Lung microvascular endothelial cell (primary cell): ENCODE measurements at regions not wholly inside any gene's neighbourhood (a gene's known extent, or its start where the extent isn't known, plus 50 kb on each side); places are given as distances from the start of the nearest gene placed in this dataset.

Source experiments
- DNase-seq, 2 donors: peaks; one replicate each; pipeline versions ENCODE4 v3.0.0 to v3.0.0-alpha.2; 2010; ENCODE audit warnings: low read depth in 2 of 2

DNA sequence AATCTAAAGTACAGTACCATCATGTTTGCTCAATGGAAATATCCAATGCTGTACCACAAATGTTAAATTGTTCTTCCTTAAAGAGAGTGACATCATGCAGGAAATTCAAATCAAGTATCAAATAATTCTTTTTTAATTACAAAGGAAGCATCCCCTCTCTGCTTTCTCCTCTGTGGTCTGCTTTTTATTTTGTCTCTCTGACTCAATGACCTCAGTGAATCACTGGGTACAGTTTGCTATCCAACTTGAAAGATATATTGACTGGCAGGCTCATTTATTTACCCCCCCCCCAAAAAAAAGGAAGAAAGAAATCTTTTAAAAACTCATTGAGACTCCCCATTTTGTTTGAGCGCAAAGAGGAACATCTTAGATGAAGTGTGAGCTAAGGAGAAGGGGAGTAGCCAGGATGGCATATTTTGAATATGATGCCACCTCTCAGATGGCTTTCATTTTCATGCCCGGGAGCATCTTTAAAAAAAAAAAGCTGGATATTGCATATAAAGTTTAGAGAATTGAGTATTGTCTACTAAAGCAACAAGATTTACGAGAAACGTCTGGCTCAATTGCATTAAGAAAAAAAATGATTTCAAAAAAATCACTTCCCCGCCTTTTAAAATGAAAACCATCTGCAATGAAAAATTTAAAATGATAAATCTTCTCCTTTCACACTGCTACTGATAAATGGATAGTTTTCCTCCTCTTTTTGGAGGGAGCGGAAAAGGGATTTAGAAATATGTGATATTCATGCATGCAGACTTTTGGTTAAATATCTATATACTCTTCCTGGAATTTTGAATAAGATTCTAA, 307.1 kb upstream of the DPH6 start:
- DNase-seq: no peak

DNA sequence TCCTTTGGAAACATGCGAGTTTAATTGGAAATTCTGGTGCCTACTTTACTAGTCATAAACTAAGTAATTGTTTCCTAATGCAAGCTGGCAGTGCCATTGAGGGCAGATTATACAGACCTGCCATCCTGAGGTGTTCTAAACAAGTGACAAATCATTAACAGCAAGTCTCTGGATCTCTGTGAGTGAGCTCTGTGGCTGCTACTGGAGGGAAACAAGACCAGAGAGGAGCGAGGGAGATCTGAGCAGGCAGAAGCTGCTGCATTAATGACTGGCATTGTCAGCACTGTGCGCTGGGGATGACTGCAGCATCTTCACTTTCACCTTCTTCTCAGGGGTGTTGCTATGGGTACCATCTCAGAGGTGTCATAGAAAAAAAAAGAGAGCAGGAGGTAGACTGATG, 308.4 kb upstream of the DPH6 start:
- DNase-seq: no peak

DNA sequence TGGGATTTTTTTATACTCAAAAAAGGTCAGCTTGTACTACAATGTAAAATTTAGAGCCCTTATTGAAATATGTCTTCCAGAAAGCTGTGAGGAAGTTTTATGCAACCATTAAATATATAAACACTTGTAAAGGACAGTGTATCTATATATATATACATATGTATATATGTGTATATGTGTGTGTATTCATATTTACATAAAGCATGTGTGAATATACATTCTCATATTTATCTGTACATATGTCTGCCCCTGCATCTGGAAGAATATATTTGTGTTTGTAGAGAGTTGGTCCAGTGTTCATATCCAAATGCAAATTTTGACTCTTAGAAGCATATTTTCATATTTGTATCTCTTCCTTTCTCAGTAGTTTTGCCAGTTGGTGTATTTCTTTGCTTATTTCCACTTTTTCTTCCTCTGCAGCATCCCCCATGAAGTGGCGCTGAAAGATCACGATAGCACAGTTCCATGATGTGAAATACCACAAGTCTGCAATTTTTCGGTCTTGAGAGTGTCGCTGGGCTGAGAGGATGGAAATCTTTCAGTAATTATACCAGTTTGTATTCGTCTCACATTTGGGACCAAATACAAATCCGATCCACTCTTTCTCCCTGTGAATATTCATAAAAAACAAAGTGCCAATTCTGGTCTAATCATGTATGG, 311.7 kb upstream of the DPH6 start:
- no peak for DNase-seq

DNA sequence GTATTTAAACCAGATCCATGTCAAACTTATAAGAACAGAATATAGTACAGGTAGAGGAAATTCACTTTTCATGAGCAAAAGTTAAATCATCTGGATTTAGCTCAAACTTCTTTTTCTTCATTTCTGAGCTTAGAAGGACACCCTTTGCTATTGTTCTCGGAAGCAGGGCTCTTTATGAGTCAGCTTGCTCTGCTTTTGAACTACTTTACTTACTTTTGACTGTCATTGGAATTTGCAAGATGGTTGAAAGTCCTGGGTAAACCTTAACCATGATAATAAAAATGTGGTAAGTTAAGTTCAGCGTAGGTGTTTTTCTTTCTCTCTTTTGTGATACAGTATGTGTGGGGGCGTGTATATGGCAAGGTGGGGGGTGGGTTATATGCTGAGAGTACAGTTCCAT, 312.7 kb upstream of the DPH6 start:
- peak in 1 of 2 donors; percentile 44 for DNase-seq

DNA sequence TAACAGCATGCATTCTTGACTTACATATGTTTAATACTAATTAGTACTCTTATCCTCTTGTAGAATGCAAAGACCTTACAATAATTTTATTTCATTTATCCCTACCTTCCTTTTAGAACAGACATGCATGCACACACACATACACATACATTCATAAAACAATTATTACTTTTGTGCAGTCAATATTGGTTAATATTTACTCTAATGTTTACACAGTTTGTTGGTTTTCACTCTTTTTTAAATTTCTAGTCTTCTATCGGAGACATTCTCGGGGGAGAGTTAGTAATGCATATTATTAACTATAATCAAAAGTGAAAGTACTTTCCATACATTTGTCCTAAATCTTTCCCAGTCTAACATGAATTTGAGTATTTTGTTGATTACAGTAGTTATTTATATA, 317.7 kb upstream of the DPH6 start:
- DNase-seq: no peak

DNA sequence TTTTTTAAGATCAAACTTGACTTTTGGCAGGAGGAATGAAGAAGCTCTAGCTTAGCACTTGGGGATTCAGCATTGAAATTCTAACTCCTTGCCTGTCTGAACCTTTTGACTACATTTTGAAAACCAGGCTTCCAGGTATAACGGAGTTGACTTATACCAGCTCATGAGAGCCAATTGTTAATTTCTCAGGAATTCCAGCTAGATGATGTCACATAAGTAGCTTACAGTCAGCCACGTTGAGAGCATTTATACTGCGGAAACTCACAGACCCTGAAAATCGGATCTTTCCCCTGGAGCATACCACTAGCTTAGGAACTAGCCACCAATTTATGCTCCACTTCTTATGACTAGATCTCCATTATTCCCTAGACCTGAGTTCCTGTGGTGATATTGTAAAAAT, 321.4 kb upstream of the DPH6 start:
- no peak for DNase-seq

DNA sequence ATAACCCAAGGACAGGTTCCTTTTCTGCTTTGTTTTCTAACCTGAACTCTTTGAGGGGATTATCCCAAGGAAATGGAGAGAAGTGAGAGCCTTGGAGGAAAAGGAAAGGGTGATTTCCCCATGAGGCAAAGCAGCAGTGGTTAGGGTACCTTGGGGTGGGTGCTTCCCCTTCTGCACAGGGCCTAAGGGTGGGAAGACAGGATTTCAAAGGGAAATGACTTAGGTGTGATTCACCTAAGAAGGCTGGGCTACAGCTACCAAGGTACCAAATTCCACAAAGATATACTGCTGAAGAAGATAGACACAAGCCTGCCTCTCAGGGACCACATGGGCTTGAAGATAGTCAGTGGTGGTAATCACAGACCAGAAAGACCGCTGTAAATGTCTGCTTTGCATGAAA, 325.3 kb upstream of the DPH6 start:
- DNase-seq: no peak

DNA sequence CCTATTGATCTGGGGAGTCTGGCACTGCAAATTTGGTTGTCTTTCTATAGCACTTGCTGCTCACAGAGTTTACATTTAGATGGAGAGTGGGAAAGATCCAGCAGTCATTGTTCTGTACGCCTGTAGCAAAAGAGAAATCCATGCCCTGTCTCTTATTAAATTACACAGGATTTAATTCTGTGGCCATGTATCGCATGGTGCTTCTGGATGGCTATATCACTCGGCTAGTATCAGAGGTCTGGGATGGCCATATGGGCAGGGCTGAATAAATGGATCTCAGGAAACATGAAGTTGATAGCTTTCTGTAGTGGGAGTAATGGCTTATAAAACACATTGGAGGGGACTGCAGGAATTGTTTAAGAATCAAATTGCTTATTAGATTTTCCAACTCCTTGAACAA, 325.8 kb upstream of the DPH6 start:
- no peak for DNase-seq

DNA sequence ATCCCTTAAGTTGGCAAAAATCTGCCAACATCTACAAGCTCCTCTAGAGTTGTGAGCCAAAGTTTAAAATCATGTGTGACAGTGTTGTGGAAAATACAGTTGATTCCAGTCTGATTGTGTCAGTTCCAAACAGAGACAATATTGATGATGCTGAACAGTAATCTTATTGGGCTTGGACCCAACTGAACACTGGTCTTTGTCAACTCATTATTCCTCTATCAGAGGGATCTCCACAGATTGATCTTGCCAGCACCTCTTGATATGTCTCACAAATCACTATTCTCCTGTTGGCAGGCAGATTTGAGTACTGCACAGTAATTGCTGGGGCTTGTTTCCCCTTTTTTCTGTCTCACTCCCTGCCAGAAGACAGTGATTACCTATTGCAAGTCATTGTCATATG, 326.6 kb upstream of the DPH6 start:
- DNase-seq: no peak

DNA sequence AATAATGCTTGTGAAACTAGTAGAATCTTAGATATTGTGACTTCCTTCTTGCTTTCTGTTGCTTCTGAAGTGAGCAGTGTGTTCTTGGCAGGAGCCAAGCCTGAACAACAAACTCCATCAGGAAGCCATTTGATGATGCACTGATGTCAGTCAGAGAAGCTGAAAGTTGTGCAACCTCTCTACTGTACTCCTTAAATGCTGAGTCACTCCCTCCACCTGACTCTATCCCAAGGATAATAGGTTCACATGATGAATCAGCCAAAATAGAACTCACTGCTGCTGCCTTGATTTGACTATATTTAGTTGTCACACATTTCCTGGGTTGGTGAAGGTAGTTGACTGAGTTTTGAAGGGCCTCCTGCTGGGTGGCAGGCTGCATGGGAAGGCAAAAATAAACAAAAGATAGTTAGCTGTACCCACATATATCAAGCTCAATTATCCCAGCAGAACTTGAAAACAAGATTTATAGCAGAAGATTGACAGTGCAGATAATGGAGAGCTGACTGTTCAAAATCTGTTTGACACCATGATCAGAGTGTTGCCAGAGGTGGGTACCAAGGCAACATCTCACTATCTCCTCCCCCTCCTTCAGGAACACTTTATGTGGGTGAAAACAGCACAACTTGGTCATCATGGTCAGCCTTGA, 328.4 kb upstream of the DPH6 start:
- peak; percentile 50 to 93 for DNase-seq

DNA sequence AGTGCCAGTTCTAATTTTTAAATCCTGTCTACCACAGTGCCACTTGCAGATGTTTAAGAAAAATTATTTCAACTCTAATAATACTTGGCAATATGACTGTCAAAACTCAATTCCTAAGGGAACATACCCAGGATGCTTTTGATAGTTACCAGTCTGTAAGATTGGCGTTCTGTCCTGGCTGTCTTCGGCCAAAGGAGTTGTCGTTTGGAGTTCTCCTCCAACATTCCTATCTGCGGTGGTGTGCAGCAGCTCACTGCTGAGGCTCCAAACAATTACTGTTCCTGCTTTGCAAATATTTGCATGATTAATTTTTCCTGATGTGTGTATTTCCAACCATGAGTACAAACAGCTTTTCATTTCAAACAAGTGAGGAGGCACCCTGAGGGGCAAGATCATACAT, 330.8 kb upstream of the DPH6 start:
- no peak for DNase-seq

DNA sequence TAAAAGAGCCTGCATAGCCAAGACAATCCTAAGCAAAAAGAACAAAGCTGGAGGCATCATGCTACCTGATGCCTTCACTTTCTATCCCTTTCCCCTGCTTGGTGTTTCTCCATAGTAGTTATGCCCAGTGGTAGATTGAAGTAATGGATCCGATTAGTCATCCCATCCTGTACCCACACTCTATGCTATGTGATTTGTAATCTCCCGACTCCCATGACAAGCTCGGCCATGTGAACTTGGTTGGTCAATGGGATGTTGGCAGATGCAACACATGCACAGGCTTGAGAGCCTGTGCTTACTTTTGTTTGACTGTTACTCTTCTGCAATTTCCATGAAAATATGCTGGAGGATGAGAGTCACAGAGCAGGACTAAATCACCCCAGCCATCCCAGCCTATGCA, 334.9 kb upstream of the DPH6 start:
- no peak for DNase-seq

DNA sequence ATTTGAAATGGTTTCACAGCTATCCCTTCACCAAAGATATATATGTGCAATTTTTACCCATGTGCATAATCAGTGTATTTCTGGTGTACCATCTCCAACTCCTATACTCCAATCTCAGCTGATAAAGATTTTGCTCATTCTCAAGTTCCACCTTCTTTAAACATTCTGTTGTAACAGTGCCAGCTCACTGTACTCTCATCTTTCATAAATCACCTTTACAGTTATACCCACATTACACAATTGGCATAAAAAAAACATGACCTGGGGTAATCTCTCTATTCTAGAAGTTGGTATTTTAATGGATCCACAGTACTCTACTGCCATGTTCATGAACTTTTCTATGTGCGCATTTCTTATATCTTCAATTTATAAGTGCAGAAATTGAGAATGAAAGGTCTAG, 339.9 kb upstream of the DPH6 start:
- no peak for DNase-seq

DNA sequence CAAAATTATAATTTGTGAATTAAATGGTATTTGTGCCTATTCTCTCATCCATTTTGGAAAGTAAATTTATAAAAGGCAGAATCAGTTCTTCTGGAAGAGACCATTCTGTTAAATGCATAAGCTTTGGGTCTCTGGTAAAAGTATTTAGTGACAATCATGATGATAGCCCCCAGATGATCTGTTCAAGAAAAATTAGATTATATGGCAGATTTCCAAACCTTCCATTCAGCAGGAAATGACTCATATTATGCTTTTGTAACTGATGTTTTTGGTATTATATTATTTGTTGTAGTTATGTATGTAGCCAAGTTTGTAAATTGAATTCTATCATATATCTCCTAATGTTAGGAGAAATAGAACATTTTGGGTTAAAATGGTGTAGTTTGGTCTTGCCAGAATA, 340.8 kb upstream of the DPH6 start:
- DNase-seq: peak; percentile 65 to 70

DNA sequence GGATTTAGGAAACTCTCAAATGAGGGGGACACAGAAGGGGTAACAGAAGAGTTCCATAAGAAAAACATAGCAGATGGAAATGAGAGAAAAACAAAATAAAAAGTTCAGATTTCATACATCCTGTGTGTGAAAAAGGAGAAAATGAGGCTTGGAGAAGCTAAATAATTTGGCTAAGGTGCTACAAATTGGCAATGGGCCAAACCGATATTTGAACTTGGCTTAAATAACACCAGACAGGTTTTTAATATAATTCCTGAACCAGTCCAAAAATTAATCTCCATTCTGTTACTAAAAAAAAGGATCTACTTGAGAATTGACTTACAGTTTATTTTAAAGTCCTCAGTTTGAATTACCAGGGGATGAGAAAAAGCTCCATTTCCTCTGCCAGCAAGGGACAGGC, 342.9 kb upstream of the DPH6 start:
- DNase-seq: no peak

DNA sequence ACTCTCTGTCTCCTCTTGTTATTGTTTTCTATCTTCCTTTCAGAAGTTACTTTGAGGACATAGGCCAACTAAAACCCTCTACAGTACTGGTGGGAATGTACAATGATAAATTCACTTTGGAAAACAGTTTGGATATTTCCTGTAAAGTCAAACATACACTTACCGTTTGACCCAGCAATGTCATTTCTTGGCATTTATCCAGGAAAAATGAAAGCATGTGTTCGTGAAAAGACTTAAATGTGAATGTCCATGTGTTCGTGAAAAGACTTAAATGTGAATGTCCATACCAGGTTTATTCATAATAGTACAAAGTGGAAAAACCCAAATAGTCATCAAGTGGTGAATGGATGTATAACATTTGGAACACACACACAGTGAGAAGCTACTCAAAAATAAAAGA, 361.5 kb upstream of the DPH6 start:
- peak; percentile 72 to 94 for DNase-seq

DNA sequence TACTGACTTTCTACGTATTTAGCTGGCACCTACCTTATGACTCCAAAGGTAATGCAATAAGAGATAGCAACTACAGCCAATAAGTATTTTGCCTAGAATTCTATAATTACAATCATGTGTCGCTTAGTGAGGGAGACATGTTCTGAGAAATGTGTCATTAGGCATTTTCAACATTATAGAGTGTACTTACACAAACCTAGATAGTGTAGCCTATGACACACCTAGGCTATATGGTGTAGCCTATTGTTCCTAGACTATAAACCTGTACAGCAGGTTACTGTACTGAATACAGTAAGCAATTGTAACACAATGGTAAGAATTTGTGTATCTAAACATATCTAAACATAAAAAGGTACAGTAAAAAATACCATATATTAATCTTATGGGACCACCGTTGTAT, 363.4 kb upstream of the DPH6 start:
- DNase-seq: no peak

DNA sequence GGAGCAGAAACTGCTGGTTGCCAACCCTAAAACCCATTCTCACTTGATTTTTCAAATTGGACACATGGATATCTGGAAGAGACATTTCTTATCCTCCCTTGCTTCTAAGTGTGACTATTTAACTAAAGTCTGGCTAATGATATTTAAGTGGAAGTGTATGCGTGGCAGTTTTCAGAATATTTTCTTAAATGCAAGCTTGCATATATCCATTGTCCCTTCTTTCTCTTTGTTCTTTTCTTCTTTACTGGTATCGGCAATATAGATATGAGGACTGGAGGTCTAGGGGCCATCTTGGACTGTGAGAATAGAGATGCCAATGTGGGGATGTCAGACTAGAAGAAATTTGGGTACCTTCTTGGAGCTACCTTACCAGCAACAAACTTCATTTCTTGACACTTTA, 364.3 kb upstream of the DPH6 start:
- DNase-seq: no peak

DNA sequence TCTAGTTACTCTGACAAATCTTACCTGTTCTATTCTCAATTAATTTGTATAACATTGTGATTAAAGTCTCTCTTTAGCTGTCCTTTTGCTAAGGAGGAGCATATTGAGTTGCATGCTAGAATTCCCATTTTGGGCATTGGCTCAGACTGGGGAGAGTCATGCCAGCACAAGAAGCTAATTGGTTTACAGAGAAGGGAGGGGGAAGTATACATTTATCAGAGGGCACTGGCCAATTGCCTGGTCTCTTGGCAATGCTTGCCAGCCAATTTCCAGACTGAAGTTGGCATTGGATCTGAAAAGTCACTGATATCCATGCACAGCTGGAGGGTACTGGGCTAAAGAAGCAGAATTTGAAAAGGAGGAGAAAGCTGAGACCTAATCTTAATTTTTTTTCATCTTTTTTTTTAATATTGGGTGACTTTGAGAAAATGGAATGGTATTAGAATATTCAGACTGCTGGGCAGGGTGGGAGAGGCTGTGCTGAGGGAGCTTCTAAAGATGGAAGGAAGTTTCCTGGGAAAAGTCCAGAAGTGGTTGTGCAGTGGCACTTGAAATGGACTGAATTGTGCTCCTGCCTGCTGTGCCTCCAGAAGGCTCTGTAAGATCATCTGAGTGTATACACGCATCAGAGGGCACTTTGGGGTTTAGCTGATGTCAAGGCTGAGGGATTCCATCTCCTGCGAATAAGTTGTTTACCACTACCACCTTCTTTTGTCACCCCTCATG, 365.2 kb upstream of the DPH6 start:
- no peak for DNase-seq

DNA sequence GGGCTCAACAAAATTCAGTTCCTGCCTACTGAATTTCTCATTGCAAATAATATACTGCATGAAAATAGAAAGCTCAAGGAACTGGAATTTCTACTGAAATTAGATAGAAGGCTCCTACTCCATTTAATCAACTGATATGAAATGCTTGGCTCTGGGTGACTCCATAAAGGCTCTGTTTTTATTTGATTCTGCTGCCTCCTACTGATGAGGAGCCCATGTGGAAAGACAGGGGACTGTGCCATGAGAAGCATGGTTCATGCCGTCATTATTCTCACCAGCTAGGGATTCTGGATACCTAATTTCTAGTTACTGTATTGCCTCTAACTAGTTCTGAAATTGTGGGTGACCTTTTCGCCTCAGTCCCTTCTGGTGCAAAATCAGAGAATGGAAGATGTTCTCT, 366.2 kb upstream of the DPH6 start:
- peak; percentile 33 to 51 for DNase-seq

DNA sequence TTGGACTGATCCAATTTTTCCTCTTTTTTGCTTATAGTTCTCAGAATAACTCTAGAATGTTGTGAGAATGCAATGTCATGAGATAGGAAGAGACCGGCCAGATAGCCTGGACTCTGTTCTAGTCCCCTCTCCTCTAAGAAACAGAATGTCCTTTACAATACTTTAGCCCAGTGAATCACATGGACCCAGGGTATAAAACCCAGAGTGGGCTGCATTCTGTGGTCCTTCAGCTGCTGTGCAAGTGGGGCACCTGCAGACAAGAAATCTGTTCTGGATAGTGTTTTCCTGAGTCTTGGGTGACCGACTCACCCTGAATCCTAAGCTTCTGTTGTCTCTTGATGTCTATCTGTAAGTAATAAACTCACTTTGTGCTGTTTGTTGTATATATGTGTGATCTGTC, 368.6 kb upstream of the DPH6 start:
- DNase-seq: no peak

DNA sequence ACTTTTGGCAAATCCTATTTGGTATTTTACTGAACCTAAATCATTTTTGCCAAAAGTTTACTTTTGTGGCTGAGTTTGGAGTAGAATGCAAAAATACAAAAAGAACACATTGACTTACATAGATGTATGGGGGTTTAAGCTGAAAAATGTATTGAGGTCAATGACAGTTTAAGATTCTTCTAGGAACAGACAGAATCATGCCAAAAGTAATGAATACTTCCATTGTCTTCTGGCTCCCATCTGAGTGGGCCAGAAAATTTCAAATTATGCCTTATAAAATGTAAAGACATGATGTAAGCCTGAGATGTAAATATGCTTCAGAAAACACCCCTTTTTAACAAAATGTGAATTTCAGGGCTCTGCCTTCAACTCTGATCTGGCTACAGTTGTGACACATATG, 375.1 kb upstream of the DPH6 start:
- no peak for DNase-seq
